ENCODE measurements at regions not wholly inside any gene's neighbourhood (a gene's known extent, or its start where the extent isn't known, plus 50 kb on each side); places are given as distances from the start of the nearest gene placed in this dataset.
"Not testable (repeated sequence)": the region's sequence is repeated elsewhere in the genome, so short reads cannot be mapped to it uniquely, and the experiment has no call there.

GRCh38 chr3:82596805-82597204 is 835.4 kb upstream of the GBE1 start:
- no peaks in the 10 kb centered on the region for H3K27me3 ChIP-seq

GRCh38 chr3:82595530-82595929 is 834.1 kb upstream of the GBE1 start:
- no peak for DNase-seq
- H3K27me3 ChIP-seq, result no peaks in the 10 kb centered on the region
- H3K4me1 ChIP-seq, result no peaks in the 10 kb centered on the region
- WGBS, 2 donors, result 84 to 87% methylated on average over 2 of the region's 2 CpGs
- no peak for TF ChIP-seq POLR2A (IDR thresholded peaks at IDR 0.05)
- TF ChIP-seq CTCF (IDR thresholded peaks at IDR 0.05), result no peak
- H3K9me3 ChIP-seq, result peaks cover 0 to 12% (median 4%) of the 10 kb centered on the region in 3 donors
- H3K27ac ChIP-seq, result no peak overlapping the region
- no peaks in the 10 kb centered on the region for H3K36me3 ChIP-seq
- no peak overlapping the region for H3K4me3 ChIP-seq
- intact Hi-C loops (cut with DNase I), result no loop called here

More at GRCh38 chr3:82596805-82597204, 835.4 kb upstream of the GBE1 start:
- DNase-seq, result no peak
- no peaks in the 10 kb centered on the region for H3K36me3 ChIP-seq
- intact Hi-C loops (cut with DNase I), result no loop called here
- no peak overlapping the region for H3K27ac ChIP-seq
- H3K4me3 ChIP-seq, result no peak overlapping the region
- 33 to 71% methylated on average over 1 of the region's 1 CpG for WGBS, 2 donors
- H3K9me3 ChIP-seq, result peaks cover 0 to 12% (median 4%) of the 10 kb centered on the region in 3 donors
- H3K4me1 ChIP-seq, result no peaks in the 10 kb centered on the region
- no peak for TF ChIP-seq POLR2A (IDR thresholded peaks at IDR 0.05)

- no peak for TF ChIP-seq POLR2A (IDR thresholded peaks at IDR 0.05)
- TF ChIP-seq CTCF (IDR thresholded peaks at IDR 0.05), result no peak
- intact Hi-C loops (cut with DNase I), result no loop called here
Measured at GRCh38 chr3:82587174-82587573, 825.7 kb upstream of the GBE1 start.

GRCh38 chr3:82586414-82586813 is 825.0 kb upstream of the GBE1 start:
- H3K36me3 ChIP-seq, result no peaks in the 10 kb centered on the region
- H3K4me1 ChIP-seq, result no peaks in the 10 kb centered on the region
- intact Hi-C loops (cut with DNase I), result no loop called here
- H3K27me3 ChIP-seq, result no peaks in the 10 kb centered on the region
- no peaks in the 10 kb centered on the region for H3K9me3 ChIP-seq
- no peak overlapping the region for H3K4me3 ChIP-seq
- no peak for DNase-seq
- 49% methylated on average over 3 of the region's 3 CpGs for WGBS, 2 donors
- TF ChIP-seq CTCF (IDR thresholded peaks at IDR 0.05), result no peak
- TF ChIP-seq POLR2A (IDR thresholded peaks at IDR 0.05), result no peak
- H3K27ac ChIP-seq, result no peak overlapping the region

More at GRCh38 chr3:82587174-82587573, 825.7 kb upstream of the GBE1 start:
- no peaks in the 10 kb centered on the region for H3K36me3 ChIP-seq
- no peaks in the 10 kb centered on the region for H3K4me1 ChIP-seq
- H3K27ac ChIP-seq, result no peak overlapping the region
- H3K4me3 ChIP-seq, result no peak overlapping the region
- H3K9me3 ChIP-seq, result no peaks in the 10 kb centered on the region
- no peaks in the 10 kb centered on the region for H3K27me3 ChIP-seq
- no peak for DNase-seq

- DNase-seq; H3K9me3 ChIP-seq; H3K4me3 ChIP-seq; H3K4me1 ChIP-seq; H3K27me3 ChIP-seq; H3K27ac ChIP-seq; H3K36me3 ChIP-seq; intact Hi-C loops (cut with DNase I): not testable (repeated sequence)
- WGBS, 2 donors, result 43 to 77% methylated on average over 5 of the region's 5 CpGs
Measured at GRCh38 chr3:82586002-82586401, 824.6 kb upstream of the GBE1 start.

GRCh38 chr3:82585591-82585990 is 824.1 kb upstream of the GBE1 start:
- not testable (repeated sequence) for H3K27ac ChIP-seq, H3K36me3 ChIP-seq

GRCh38 chr3:82584861-82585260 is 823.4 kb upstream of the GBE1 start:
- H3K27me3 ChIP-seq; H3K27ac ChIP-seq; DNase-seq; H3K36me3 ChIP-seq; H3K4me1 ChIP-seq; H3K9me3 ChIP-seq; H3K4me3 ChIP-seq; intact Hi-C loops (cut with DNase I): not testable (repeated sequence)
- no CpG with 5 or more reads among the region's 27 CpGs for WGBS, 2 donors

More at GRCh38 chr3:82585591-82585990, 824.1 kb upstream of the GBE1 start:
- H3K27me3 ChIP-seq; DNase-seq; H3K4me3 ChIP-seq; H3K9me3 ChIP-seq; intact Hi-C loops (cut with DNase I); H3K4me1 ChIP-seq: not testable (repeated sequence)
- 58 to 92% methylated on average over 2 of the region's 2 CpGs for WGBS, 2 donors

- H3K4me1 ChIP-seq; DNase-seq; intact Hi-C loops (cut with DNase I); H3K27ac ChIP-seq; H3K4me3 ChIP-seq; H3K36me3 ChIP-seq; H3K9me3 ChIP-seq; H3K27me3 ChIP-seq: not testable (repeated sequence)
- no CpG with 5 or more reads among the region's 25 CpGs for WGBS, 2 donors
Measured at GRCh38 chr3:82584415-82584814, 823.0 kb upstream of the GBE1 start.
